HG02973 (cell line): ENCODE measurements at regions not wholly inside any gene's neighbourhood (a gene's known extent, or its start where the extent isn't known, plus 50 kb on each side); places are given as distances from the start of the nearest gene placed in this dataset.
"Not testable (repeated sequence)": the region's sequence is repeated elsewhere in the genome, so short reads cannot be mapped to it uniquely, and the experiment has no call there.

Source experiments
- ATAC-seq: cut with Tn5 transposase; IDR thresholded peaks from one replicate; pipeline ENCODE4 v1.9.1; 2021; ENCODE audit warnings: moderate library complexity; ENCODE audit not compliant: unreplicated experiment

DNA sequence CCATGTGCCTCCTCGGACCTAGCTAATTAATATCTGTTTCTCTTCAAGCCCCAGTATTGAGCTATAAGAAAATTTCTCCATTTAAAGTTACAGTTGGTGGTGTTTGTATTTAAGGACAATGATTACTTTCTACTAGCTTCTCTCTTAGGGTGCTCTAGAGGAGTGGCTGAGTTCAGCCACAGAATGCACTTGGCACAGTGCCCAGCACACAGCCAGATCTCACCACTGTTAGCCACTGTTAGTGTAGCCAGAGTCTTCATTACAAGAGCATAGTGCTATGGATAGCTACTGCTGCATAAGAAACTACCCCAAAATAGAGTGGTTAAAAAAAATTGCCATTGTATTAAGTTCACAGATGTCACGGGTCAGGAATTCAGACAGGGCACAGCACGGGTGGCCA, 421.3 kb downstream of the BCOR start:
- ATAC-seq: no peak

DNA sequence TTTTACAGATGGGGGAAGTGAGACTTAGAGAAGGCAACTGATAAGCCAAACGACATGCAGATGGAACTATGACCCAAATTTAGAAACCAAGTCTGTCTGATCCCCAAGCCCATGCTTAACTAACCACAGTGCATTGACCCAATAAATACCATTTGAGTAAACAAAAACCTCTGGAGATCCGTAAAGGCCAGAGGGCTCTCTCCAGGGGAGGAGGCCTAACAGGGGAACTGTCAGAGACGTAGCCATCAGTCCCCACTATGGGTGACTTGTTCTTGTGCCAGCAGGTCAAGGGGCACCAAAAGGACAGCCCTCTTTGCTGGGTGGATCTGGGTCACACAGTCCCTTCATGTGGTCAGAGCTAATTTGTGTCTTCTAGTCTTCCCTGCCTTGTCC, 420.2 kb downstream of the BCOR start:
- ATAC-seq: no peak

DNA sequence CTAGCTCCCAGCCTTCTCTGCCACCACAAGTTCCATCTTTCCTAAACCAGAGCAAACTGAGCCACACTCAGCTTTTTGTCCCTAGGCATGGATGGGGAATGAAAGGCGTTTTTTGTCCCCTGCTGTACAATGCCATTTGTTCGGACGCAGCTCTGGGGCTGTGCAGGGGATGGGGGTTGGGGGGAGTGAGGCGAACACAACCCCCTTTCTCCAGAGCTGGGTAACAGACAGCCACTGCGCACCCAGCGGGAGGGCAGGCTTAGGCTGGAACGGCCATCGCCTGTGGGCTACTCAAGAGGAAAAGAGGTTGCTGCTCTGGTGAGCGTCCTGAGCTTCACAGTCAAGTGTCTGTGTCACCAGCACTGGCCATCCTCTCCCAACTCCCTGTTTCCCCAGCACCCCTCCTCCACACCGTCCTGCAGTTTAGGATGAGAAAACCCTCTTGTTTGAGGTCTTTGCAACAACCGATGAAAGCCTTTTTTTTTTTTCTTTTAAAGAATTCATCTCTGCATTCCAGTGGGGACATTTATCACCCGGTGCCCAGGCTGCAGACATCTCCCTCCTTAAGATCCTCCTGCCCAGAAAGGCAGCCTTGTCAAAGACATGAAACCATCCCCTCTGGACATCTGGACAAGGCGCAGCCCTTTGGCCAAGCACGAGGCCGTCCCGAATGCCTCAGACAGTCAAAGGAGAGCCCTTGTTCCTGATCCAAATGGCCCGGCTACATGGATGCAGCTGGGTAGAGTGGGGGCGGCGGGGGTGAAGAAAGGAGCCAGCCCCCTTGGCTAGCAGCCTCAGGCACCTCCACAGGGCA, 419.6 kb downstream of the BCOR start:
- ATAC-seq: no peak

DNA sequence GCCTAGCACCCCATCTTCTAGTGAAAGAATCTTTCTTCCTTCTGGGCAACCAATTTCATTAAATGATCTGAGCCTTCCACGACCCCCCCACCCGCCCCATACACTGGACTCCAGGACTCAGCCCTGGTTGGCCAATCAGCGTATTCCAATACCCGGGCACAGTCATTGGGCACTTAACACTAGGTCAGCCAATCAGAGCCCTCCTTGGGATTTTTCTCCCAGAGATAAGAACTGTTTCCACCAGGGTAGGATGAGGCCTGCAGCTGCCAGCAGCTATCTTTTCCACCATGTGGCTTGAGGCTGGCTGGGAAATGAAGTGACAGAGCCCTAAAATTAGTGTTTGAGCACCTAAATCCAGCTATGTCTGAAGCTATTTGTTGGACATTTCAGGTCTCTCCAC, 418.8 kb downstream of the BCOR start:
- ATAC-seq: no peak

DNA sequence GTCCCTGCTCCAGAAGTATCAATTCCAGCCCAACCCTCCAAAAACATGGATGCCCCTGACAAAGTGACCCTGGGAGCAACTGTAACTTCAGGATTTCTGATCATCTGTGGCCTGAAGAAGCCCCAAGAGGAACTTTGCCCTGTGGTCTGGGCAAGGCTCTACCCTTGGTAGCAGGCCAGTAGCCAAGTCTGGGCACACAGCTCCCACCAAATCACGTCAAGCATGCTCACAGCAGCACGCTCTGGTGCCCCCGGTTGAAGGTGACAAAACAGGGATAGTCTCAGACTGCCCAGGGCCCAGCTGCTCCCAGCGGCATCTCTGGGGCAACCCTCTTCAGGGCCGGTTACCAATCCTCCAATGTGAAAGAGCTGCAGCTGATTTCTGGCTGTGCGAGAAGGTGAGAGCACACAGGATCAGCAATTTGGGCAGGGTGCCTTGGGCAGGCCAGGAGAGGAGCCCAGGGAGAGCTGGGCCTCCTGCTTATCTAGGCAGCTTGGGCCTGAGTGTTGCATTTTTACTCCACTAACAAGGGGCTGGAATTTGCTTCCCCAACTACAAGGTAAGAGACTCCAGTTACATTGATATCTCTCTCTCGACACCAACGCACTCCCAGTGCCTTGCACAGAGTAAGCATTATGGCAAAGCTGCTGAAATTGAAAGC, 418.1 kb downstream of the BCOR start:
- no peak for ATAC-seq

DNA sequence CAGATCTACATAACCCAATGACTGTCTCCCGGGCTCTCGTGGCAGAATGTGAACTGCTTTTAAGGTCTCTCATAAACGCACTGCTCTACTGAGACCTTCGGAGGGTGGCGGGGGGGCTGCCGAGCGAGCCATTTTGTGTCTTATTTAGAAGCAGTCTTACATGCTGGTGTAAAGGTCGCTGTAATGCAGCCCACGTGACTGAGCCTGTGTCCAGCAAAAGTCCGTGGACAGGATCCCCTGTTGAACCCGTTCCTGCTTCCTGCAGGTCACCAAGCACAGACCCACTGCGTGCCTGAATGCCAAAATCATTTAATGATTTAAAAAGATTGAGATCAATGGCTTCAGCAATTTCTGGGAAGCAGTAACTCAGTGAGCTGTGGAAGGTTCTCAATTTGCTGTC, 415.9 kb downstream of the BCOR start:
- ATAC-seq: no peak

DNA sequence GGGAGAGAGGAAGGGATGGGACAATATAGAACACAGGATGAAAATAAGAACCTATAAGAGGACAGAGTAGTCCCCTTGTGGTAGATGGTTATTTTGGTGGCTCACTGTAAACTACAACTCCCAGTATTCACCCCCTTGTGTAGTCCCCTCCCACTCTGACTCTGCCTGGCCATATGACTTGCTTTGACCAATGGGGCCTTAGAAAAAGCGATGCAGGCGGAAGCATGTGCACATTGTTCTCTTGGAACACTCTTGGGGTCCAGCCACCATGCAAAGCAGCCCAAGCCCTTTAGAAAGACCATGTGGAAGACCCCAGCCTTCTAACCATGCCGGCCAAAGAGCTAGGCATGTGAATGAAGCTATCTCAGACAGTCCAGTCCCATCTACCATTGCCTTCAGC, 415.0 kb downstream of the BCOR start:
- ATAC-seq: no peak

DNA sequence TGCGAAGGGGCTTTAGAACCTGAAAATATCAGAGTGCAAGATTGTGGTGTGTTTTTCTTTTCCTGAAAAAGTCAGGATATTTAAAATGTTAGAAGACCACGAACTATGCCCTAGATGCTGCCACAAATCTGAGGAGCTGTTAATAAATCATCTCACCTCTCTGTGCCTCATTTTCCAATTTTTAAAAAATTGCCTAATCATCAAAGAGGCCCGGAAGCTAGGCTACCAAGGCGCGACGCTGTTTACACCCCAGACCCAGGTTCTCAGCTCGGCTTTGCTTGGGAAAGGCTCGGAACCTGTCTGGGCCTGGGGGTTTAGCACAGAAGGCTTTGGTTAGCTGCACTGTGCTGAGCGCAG, 409.6 kb downstream of the BCOR start:
- no peak for ATAC-seq

DNA sequence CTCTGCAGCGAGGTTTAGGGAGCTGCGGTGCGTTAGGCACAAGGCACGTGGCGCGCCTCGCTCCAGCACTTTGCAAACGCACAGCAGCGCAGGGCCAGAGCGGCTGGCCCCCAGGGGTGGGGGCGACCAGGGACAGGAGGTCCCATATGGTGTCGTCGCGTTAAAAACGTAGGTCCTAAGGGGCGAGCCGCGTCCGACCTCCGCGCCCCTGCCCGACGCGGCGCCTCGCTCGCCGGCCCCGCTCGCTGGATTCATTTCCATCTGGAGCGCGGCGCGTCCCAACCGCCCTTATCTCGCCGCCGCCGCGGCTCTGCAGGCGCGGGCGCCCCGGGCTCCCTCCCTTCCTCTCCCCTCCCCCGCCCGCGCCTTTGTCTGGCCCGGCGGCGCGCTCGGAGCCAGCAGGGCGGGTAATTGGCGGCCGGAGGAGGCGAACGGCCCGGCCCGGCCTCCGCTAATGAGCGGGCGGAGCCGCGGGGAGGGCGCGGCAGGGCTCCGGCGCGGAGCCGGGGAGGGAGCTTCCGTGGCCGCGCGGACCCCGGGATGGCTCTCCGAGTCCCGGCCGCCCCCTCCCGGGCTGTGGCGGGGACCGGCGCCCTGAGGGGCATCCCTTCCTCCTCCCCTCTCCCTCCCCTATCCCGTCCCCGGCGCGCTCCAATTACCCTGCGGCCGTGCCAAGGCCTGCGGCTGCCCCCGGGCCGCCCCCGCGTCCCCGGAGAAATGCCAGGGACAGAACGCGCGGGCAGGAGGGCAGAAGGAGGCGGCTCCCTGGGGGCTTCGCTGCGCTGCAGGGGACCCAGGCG, 409.0 kb downstream of the BCOR start:
- no peak for ATAC-seq

DNA sequence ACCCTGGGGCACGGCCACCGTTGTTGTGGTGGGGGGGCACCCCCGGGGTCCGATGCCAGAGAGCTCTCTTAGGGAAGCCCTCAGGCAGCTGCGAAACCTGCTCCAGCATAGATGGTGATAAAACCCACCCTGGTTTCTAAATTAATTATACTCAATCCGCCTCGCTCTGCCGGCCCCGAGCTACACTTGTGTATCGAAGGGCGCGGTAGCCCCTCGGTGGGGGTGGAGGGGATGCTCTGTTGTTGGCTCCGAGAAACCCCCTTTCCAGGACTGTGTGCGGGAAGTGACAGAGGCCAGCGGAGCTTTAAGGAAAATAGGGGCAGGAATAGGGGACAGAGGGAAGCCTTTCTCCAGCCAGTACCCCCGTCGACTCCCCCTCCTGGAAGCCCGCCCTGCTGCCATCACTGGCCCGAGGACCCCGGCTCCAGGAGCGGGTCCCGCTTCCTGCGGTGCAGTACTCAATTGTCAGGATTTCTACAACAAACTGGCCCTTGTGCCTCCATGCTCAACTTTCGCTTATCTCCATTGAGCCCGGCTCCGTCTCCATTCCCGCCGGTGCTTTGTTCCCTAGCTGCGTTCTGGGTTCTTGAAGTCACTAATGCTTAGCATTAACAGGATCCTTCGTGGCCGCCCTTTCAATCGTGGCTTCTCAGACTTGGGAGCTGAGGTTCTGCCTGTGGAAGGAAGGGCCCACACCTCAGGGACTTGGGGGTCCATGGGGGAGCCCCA, 408.2 kb downstream of the BCOR start:
- no peak for ATAC-seq

DNA sequence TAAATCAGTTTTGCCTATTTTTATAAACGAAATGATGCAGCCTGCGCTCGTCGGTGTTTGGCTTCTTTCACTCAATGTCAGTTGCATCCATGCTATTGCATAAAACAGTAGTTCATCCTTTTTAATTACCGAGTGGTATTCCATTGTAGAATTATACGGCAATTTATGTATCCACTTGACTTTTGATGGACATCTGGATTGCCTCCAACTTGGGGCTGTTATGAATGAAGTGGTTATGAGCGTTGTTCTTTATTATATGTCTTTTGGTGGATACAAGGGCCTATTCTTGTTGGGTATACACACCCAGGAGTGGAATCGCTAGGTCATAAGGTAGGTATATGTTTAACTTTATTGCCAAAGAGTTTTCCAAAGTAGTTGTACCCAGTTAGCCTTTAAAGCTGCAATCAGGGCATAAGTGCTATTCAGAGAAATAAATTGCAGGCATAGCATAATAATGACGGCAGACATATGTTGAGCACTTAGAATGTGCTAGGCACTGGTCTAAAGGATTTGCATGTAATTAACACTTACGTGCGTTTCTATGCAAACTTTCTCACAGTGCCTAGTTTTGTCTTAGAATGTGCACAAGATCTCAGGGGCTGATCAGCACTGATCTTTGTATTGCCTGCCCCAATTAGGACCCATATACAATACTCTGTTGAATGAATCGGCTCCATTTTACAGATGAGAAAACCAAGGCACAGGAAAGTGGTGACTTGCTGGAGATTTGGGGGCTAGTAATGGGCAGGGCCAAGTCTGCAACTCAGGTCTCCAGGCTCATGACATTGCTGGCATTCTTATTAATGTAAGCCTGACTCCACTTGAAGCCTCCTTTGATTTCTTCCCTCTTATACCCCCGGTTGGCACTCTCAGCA, 407.0 kb downstream of the BCOR start:
- ATAC-seq: no peak

DNA sequence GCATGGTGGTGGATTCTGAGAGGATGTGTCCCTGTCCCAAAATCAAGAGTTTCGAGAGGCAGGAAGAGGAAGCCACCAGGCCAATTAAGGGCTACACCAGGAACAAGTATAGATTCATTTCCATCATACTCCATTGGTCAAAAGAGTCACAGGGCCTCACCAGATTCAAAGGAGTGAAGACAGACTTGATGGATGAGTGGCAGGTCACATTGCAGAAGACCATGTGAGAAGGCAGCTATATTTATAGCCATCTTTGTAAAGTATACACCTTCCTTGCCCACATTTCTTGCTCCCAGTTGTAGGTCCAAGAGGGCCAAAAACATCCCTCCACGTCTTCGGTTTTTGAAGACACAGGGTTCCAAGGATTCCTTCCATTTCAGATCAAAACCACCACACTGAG, 406.0 kb downstream of the BCOR start:
- ATAC-seq: no peak

DNA sequence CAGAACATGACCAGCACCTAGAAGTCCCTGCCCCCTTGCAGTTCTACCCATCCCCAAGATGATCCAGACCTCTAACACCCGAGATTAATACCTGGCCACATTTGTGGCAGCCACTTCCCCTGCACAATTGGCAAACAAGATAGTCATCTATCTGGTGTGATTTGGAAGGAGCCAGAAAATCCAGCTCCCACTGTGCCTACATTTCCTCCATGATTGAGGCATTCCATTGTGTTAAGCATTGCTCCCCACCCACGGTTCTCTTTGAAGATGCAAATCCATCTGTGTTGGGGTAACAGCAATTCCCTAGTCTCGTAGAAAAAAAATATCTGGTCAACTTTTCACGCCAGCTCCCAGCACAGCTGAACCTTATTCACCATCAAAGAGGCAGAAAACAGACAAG, 405.0 kb downstream of the BCOR start:
- ATAC-seq: no peak

DNA sequence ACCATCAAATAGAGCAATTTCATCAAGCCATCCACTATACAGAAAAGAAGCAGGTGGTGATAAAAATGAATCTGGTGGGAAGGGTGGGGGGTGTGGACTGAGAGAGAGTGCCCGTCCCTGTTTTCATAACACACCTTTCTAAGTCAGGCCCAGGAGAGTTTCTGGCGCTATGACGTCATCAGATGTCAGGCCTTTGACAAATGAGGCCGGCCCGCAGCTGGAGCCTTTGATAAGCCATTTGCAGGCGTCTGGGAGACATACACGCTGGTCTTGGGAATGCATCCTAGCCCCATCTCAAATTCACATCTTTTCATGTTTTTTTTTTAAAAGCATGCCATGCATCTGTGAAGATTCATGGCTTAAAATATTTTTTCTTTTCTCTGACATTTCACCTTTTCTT, 404.5 kb downstream of the BCOR start:
- no peak for ATAC-seq

DNA sequence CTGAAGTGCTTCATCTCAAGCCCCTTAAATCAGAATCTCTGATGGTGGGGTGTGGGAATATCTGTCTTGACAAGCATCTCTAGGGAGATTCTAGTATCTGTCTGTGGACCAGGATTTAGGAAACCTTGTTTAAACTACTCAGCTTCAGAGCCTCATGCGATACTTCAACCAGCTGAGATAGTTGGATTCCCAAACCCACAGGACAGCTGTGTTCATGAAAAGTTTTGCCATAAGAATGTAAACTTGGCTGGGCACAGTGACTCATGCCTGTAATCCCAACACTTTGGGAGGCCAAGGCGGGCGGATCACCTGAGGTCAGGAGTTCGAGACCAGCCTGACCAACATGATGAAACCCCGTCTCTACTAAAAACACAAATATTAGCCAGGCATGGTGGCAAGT, 395.1 kb downstream of the BCOR start:
- not testable (repeated sequence) for ATAC-seq

DNA sequence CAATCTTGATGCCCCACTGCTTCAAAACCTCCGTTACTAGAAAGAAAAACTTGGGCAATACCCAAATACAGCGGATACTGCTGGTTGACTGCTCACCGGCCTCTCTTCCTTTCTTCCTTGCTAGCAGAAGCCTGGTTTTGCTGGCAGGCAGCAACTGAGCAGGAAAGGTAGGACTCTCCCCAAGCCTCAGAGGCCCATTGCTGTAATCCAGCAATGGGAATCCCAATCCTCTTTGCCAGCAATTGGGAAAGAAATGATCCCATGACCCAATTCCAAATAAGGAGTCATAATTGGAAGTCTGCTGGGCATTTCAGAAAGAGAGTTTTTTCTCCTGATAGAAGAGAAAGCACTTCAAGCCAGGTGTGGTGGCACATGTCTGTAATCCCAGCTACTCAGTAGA, 394.5 kb downstream of the BCOR start:
- no peak for ATAC-seq

DNA sequence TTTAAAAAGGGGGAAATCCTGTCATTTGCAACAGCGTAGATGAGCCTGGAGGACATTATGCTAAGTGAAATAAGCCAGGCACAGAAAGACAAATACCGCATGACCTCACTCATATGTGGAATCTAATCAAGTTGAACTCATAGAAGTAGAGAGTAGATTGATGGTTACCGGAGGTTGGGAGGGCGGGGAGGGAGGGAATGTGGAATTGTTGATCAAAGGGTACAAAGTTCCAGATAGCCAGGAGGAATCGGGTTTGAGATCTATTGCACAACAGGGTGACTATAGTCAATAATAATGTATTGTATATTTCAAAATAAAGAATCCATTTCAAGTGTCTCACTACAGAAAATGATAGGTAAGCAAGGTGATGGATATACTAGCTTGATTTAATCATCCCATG, 393.2 kb downstream of the BCOR start:
- ATAC-seq: no peak

DNA sequence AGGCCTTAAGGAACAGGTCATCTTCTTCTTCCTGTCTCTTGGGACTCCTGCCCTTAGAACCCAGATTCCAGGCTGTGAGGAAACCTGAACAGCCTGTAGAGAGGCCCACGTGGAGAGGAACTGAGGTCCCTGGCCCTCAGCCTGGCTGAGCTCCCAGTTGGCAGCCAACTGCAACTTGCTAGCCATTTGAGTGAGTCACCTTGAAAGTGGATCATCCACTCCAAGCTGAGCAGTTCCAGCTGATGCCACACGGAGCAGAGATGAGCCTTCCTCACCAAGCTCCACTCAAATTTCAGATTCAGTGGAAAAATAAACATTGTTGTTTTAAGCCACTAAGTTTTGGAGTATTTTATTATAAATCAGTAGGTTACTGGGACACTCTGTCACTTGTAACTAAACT, 392.5 kb downstream of the BCOR start:
- ATAC-seq: no peak

DNA sequence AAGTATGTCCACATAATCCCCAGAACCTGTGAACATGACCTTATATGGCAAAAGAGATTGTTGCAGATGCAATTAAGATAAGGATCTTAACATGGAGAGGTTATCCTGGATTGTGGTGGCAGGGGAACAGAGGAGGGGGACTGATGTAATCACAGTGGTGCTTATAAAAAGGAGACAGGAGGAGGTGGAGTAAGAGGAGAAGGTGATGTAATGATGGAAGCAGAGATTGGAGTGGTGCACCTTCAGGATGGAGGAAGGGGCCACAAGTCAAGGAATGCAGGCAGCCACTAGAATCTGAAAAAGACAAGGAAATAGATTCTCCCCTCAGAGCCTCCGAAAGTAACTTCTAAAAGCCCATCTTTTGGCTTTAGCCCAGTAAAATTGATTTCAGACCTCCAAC, 388.4 kb downstream of the BCOR start:
- ATAC-seq: no peak

DNA sequence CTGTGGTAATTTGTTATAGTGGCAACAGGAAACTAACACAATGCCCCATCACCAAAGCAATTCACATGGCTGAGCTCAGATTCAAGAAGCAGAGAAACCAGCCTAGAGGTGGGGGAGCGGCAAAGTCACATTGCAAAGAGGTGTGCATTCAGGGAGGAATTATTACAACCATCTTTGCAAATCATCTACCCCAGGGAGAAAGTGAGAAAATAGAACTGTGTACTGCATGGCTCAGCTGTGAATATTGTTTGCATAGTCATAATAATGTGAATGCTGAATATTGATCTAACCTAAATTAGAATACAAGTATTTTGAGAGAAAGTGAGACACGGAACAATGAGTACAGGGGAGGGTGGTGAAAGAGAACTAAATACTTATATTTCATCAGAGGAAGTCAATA, 387.9 kb downstream of the BCOR start:
- ATAC-seq: no peak
